Neural crest cell (in vitro differentiated cells): ENCODE measurements at regions not wholly inside any gene's neighbourhood (a gene's known extent, or its start where the extent isn't known, plus 50 kb on each side); places are given as distances from the start of the nearest gene placed in this dataset.

ENCODE experiments used
- DNase-seq: peaks from one replicate; pipeline ENCODE4 v3.0.0; 2021; ENCODE audit warnings: low read depth, mixed read lengths, low spot score
- H3K27ac Mint-ChIP-seq: one replicate; pipeline ENCODE4 v1.8.0; 2021; ENCODE audit warnings: mild to moderate bottlenecking, mixed read lengths; ENCODE audit not compliant: unreplicated experiment
- H3K27me3 Mint-ChIP-seq: 2 replicates; pipeline ENCODE4 v1.8.0; 2021; ENCODE audit warnings: low read depth, mild to moderate bottlenecking, mixed read lengths
- H3K36me3 Mint-ChIP-seq: 2 replicates; pipeline ENCODE4 v1.8.0; 2021; ENCODE audit warnings: low read depth, mild to moderate bottlenecking, mixed read lengths
- H3K4me1 Mint-ChIP-seq: 2 replicates; pipeline ENCODE4 v1.8.0; 2021; ENCODE audit warnings: mixed read lengths
- H3K4me3 Mint-ChIP-seq: one replicate; pipeline ENCODE4 v1.8.0; 2021; ENCODE audit warnings: mild to moderate bottlenecking, mixed read lengths
- H3K9me3 Mint-ChIP-seq: 2 replicates; pipeline ENCODE4 v1.8.0; 2021; ENCODE audit warnings: mixed read lengths
- CTCF ChIP-seq: fragments of 200-600 bp; sonication (generic); conservative IDR thresholded peaks from 2 replicates; pipeline ENCODE4 v1.5.0; 2021; ENCODE audit warnings: antibody characterized with exemption, mild to moderate bottlenecking

- H3K27ac Mint-ChIP-seq, result no peak overlapping the region
- H3K9me3 Mint-ChIP-seq, result no peaks in the 10 kb centered on the region
- H3K36me3 Mint-ChIP-seq, result no peaks in the 10 kb centered on the region
- no peak overlapping the region for H3K4me3 Mint-ChIP-seq
- no peaks in the 10 kb centered on the region for H3K4me1 Mint-ChIP-seq
- no peak for DNase-seq
- no peak for TF ChIP-seq CTCF
- no peaks in the 10 kb centered on the region for H3K27me3 Mint-ChIP-seq
These were observed 331.2 kb upstream of the LRATD1 start for GRCh38 chr2:14301331-14301730.

- no peak for TF ChIP-seq CTCF
- DNase-seq, result no peak
- Mint-ChIP-seq H3K9me3 (no peaks in the 10 kb centered on the region), H3K4me3 (no peak overlapping the region), H3K27ac (no peak overlapping the region), H3K27me3 (peaks cover 2% of the 10 kb centered on the region), H3K36me3 (no peaks in the 10 kb centered on the region), H3K4me1 (no peaks in the 10 kb centered on the region)
These were observed 329.0 kb upstream of the LRATD1 start for GRCh38 chr2:14303366-14304115.

DNA sequence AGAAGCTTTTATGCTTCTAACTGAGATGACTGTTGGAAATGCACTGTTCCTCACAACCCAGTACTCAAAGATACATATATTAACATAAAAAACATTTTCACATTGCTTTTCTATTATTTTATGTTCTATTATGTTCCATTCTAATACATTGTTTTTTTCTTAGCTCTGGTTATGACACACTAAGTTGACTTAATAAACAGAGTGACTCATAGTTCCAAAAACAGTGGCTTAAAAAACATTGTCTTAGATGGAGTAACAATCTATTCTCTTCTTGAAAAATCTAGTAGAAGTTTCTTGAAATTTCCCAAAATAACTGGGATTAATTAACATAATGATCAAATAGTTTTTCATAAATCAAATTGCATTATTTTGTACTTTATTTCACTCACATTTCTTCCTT, 328.2 kb upstream of the LRATD1 start:
- TF ChIP-seq CTCF, result no peak
- Mint-ChIP-seq H3K27ac (no peak overlapping the region), H3K4me1 (no peaks in the 10 kb centered on the region), H3K4me3 (no peak overlapping the region), H3K9me3 (no peaks in the 10 kb centered on the region), H3K36me3 (no peaks in the 10 kb centered on the region), H3K27me3 (peaks cover 2% of the 10 kb centered on the region)
- DNase-seq, result no peak

- DNase-seq, result no peak
- Mint-ChIP-seq H3K36me3 (no peaks in the 10 kb centered on the region), H3K4me1 (no peaks in the 10 kb centered on the region), H3K27ac (no peak overlapping the region), H3K4me3 (no peak overlapping the region), H3K27me3 (peaks cover 2% of the 10 kb centered on the region), H3K9me3 (no peaks in the 10 kb centered on the region)
- TF ChIP-seq CTCF, result no peak
These were observed 326.2 kb upstream of the LRATD1 start for GRCh38 chr2:14306268-14306861.

- H3K4me3 Mint-ChIP-seq, result no peak overlapping the region
- no peak overlapping the region for H3K27ac Mint-ChIP-seq
- DNase-seq, result no peak
- H3K36me3 Mint-ChIP-seq, result no peaks in the 10 kb centered on the region
- no peak for TF ChIP-seq CTCF
- no peaks in the 10 kb centered on the region for H3K27me3 Mint-ChIP-seq
- no peaks in the 10 kb centered on the region for H3K4me1 Mint-ChIP-seq
- H3K9me3 Mint-ChIP-seq, result no peaks in the 10 kb centered on the region
These were observed 319.2 kb upstream of the LRATD1 start for GRCh38 chr2:14313341-14313740.
